Ovary (tissue), 3 donors: ENCODE measurements at regions not wholly inside any gene's neighbourhood (a gene's known extent, or its start where the extent isn't known, plus 50 kb on each side); places are given as distances from the start of the nearest gene placed in this dataset.

Source experiments
- CTCF ChIP-seq, 3 donors: fragments of 450-650 bp in 2 of 3; fragments of 200-600 bp in 1 of 3; IDR thresholded peaks; one replicate each; pipeline versions ENCODE4 v1.5.1 to v1.8.0; 2016 to 2022; ENCODE audit warnings: antibody characterized with exemption in 3 of 3, mild to moderate bottlenecking in 1 of 3
- EP300 ChIP-seq: sonication (generic); formaldehyde crosslinking; IDR thresholded peaks from one replicate; pipeline ENCODE4 v1.6.1; 2017; ENCODE audit warnings: antibody characterized with exemption
- POLR2A ChIP-seq: fragments of 450-650 bp; IDR thresholded peaks from one replicate; pipeline ENCODE4 v1.6.1; 2017; ENCODE audit warnings: antibody characterized with exemption, mild to moderate bottlenecking, moderate library complexity
- donor health status: DM: no; HTN: no; CAD: no.

- TF ChIP-seq CTCF (IDR thresholded peaks at IDR 0.05) (no peak), POLR2A (no peak), EP300 (no peak)
These were observed 703.5 kb upstream of the TBX3 start for GRCh38 chr12:115387467-115387901.
